Adrenal gland (tissue), 5 donors: ENCODE measurements at regions not wholly inside any gene's neighbourhood (a gene's known extent, or its start where the extent isn't known, plus 50 kb on each side); places are given as distances from the start of the nearest gene placed in this dataset.
"Not testable (repeated sequence)": the region's sequence is repeated elsewhere in the genome, so short reads cannot be mapped to it uniquely, and the experiment has no call there.

Source experiments
- CTCF ChIP-seq, 6 experiments: fragments of 450-650 bp in 4 of 6; fragments of 200-600 bp in 2 of 6; sonication (generic) in 1 of 6; IDR thresholded peaks; 1 replicate in 5 of 6; 2 replicates in 1 of 6; pipeline versions ENCODE4 v1.5.1 to v1.8.0; 2016 to 2021; ENCODE audit warnings: antibody characterized with exemption in 6 of 6, mild to moderate bottlenecking in 2 of 6, moderate library complexity in 1 of 6
- POLR2A ChIP-seq, 2 donors: fragments of 450-650 bp; IDR thresholded peaks; one replicate each; pipeline ENCODE4 v1.6.1; 2017; ENCODE audit warnings: antibody characterized with exemption in 2 of 2, mild to moderate bottlenecking in 2 of 2, moderate library complexity in 1 of 2
- donor health status: DM: no; HTN: no; CAD: no.

DNA sequence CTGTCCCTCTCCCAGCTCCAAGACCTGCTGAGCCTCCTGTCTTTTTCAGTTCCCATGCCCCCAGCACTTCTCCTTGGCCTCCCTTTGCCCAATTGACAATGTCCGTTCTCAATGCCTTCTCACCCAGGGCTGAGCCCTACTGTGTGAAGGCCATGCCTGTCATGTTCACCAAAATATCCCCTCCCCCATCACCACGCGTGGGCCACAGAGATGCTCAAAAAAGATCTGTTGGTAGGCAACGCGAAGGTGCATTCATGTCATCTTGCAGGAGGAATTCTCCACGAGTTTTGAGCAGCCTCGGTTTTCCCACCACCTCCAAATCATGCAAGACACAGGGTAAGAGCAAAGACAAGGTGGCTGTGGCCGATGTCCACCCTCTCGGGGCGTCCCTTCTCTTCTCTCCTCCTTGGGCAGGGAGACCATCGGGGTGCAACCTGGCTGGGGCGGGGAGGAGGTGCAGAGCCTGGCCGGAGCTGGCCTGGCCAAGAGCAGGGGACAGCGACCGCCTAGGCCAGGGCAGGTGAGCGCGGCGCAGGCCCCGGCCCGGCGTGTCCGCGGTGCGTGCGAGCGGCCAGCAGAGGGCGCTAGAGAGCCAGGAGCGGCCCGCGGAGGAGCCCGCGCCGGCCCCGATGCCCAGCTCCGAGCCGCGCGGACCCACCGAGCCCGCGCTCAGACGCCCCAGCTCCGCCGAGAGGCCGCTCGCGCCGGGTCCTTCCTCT is 56.3 kb upstream of the KRTAP5-11 start:
- TF ChIP-seq POLR2A (IDR thresholded peaks at IDR 0.05) = not testable (repeated sequence)
- peak in 3 of 6 experiments; percentile 71 to 86 (median 80) for TF ChIP-seq CTCF (IDR thresholded peaks at IDR 0.05)
